ENCODE measurements at regions not wholly inside any gene's neighbourhood (a gene's known extent, or its start where the extent isn't known, plus 50 kb on each side); places are given as distances from the start of the nearest gene placed in this dataset.
A peak's percentile ranks its signal among the peaks of the same experiment; 100 is the strongest.

DNA sequence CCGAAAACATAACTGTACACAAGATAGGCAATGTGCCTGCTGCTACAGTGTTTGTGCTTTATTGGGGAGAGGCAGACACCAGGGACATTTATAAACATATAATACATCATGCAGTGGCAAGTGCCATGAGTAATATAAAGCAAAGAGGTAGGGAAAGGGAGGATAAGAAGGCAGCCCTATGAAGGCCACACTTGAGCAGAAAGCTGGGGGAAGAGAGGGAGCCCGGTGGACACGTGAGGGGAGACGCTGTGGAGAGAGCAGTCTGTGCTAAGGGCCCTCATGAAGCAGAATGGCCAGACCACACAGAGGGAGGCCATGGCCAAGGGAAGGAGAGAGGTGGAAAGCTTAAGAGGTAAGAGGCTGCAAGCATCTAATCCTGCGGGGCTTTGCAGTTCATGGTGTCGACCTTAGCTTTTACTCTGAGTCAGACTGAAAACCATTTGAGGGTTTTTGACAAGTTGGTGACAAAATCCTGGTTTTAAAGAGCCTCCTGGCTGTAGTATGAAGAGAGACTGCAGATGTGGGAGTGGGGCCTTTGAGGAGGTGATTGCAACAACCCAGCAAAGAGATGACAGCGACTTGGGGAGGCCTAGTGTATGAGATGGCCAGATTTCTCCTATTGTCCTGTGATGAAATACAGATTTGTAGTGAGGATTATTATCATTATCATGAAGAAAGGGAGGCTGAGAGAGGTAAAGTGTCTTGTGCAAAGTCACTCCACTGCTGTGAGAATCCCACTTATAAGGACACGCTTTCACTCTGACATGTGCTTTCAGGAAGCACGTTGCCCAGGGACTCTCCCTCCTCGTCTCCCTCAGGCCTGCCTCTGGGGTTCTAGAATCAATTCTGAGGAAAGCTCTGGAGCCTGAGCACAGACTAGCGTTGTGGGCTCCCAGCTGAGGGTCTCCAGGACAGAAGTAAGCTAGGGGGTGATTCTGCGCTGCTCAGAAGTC is 192.9 kb downstream of the RHOU start:
- H3K27ac ChIP-seq, result no peak overlapping the region
- no peak overlapping the region for H3K4me3 ChIP-seq
- H3K4me1 ChIP-seq, result no peaks in the 10 kb centered on the region
- ATAC-seq (peak in 1 of 2 donors; percentile 32), DNase-seq (no peak)
- intact Hi-C loops (cut with DNase I), result no loop called here
- no peaks in the 10 kb centered on the region for H3K36me3 ChIP-seq
- TF ChIP-seq, protein P1, sequence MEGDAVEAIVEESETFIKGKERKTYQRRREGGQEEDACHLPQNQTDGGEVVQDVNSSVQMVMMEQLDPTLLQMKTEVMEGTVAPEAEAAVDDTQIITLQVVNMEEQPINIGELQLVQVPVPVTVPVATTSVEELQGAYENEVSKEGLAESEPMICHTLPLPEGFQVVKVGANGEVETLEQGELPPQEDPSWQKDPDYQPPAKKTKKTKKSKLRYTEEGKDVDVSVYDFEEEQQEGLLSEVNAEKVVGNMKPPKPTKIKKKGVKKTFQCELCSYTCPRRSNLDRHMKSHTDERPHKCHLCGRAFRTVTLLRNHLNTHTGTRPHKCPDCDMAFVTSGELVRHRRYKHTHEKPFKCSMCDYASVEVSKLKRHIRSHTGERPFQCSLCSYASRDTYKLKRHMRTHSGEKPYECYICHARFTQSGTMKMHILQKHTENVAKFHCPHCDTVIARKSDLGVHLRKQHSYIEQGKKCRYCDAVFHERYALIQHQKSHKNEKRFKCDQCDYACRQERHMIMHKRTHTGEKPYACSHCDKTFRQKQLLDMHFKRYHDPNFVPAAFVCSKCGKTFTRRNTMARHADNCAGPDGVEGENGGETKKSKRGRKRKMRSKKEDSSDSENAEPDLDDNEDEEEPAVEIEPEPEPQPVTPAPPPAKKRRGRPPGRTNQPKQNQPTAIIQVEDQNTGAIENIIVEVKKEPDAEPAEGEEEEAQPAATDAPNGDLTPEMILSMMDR (IDR thresholded peaks at IDR 0.05), result no peak
- no peaks in the 10 kb centered on the region for H3K27me3 ChIP-seq (ENCODE audit: low read depth)
- no peaks in the 10 kb centered on the region for H3K9me3 ChIP-seq

DNA sequence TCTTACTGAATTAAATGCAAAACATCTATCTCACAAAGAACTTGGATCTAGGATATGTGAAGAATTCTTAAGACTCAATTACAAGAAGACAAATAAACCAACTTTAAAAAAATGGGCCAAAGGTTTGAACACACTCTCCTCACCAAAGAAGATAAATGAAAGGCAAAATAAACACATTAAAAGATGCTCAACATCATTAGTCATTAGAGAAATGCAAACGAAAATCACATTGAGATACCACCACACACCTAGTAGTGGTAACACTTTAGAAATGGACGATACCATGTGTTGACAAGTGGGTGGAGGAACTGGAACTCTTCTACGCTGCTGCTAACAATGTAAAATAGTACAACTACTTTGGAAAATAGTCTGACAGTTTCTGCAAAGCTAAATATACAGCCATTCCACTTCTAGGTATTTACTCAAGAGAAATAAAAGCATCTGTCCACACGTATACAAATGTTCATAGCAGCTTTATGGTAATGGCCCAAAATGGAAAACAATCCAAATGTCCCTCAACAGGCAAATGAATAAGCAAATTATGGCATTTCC is 194.3 kb downstream of the RHOU start:
- DNase-seq (no peak), ATAC-seq (no peak)
- intact Hi-C loops (cut with DNase I), result no loop called here
- Histone ChIP-seq H3K4me3 (no peak overlapping the region), H3K36me3 (no peaks in the 10 kb centered on the region), H3K9me3 (no peaks in the 10 kb centered on the region), H3K27me3 (ENCODE audit: low read depth) (no peaks in the 10 kb centered on the region), H3K4me1 (no peaks in the 10 kb centered on the region), H3K27ac (no peak overlapping the region)
- TF ChIP-seq, protein P1 (IDR thresholded peaks at IDR 0.05), result no peak

DNA sequence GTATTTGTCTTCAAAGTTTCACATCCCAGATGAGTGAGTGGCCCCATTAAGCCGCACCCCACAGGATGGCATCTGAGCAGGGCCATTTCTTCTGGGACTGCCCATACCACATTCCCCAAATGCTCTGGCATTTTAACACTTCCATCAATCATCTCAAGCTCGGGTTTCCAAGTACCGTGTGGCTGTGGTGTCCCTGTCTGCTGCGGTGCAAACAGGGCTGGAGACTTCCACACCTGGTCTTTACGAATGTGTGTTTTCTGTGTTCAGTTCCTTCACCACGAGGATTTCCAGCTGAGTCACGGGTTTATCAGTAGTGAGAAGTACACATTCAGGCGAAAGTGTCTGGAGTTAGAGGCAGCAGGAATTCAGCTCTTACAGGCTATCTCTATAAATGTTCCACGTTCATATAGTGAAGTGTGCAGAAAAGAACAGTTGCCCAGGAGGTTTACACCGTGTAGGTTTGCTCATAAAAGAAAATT is 195.2 kb downstream of the RHOU start:
- H3K4me3 ChIP-seq, result no peak overlapping the region
- no peaks in the 10 kb centered on the region for H3K9me3 ChIP-seq
- H3K36me3 ChIP-seq, result no peaks in the 10 kb centered on the region
- peaks cover 5% of the 10 kb centered on the region for H3K4me1 ChIP-seq
- H3K27me3 ChIP-seq (ENCODE audit: low read depth), result no peaks in the 10 kb centered on the region
- TF ChIP-seq, protein P1 (IDR thresholded peaks at IDR 0.05), result no peak
- H3K27ac ChIP-seq, result no peak overlapping the region
- ATAC-seq, result peak; percentile 72 to 81
- DNase-seq, result no peak
- intact Hi-C loops (cut with DNase I), result no loop called here

DNA sequence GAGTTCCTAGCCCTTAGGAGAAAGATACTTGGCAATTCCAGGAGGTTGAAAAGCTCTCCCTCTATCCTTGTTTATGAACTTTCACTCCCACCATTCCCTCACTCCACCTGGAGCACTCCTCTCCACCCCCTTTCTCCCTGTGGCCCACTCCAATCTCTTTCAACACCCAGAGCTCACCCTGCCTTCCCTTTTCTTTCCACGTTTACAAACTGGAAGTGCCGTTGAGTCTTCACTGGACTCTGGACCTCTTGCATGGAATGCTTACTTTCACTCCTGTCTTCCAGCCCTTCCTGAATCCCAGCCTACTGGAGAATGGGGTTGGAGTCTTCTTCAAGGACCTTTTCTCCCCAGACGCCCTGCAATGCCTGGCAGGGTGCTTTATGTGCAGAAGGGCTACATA is 198.5 kb downstream of the RHOU start:
- TF ChIP-seq, protein P1 (IDR thresholded peaks at IDR 0.05), result no peak
- no peaks in the 10 kb centered on the region for H3K36me3 ChIP-seq
- H3K4me3 ChIP-seq, result no peak overlapping the region
- H3K27ac ChIP-seq, result no peak overlapping the region
- no peaks in the 10 kb centered on the region for H3K27me3 ChIP-seq (ENCODE audit: low read depth)
- DNase-seq (no peak), ATAC-seq (no peak)
- H3K4me1 ChIP-seq, result peaks cover 30% of the 10 kb centered on the region
- intact Hi-C loops (cut with DNase I), result no loop called here
- H3K9me3 ChIP-seq, result no peaks in the 10 kb centered on the region

DNA sequence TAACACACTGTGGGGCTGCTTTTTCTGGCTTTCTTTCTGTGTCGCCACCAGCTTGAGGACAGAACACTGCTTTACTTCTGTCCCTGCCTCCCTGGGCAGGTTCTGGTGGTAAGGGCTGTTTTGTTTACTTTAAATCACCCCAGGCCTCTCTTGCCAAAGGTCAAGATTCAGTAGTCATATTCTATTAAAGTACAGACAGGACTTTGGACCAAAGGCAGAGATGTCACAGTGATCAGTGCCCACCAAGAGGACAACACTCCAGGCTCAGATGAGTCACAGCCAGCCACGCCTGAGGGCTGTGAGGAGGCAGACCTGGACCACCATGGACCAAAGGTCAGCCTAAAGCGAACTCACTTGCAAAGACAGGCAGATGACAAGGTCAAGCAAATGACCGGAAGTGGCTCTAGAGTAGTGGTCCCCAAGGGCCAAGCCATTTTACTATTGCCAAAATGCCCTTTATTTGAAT is 200.0 kb downstream of the RHOU start:
- H3K4me3 ChIP-seq, result no peak overlapping the region
- ATAC-seq (no peak), DNase-seq (no peak)
- H3K27me3 ChIP-seq (ENCODE audit: low read depth), result no peaks in the 10 kb centered on the region
- H3K9me3 ChIP-seq, result no peaks in the 10 kb centered on the region
- peaks cover 34% of the 10 kb centered on the region for H3K4me1 ChIP-seq
- no peak overlapping the region for H3K27ac ChIP-seq
- intact Hi-C loops (cut with DNase I), result no loop called here
- TF ChIP-seq, protein P1 (IDR thresholded peaks at IDR 0.05), result no peak
- H3K36me3 ChIP-seq, result no peaks in the 10 kb centered on the region

All from lower lobe of right lung (tissue), 2 donors.